ENCODE measurements at regions not wholly inside any gene's neighbourhood (a gene's known extent, or its start where the extent isn't known, plus 50 kb on each side); places are given as distances from the start of the nearest gene placed in this dataset.

DNA sequence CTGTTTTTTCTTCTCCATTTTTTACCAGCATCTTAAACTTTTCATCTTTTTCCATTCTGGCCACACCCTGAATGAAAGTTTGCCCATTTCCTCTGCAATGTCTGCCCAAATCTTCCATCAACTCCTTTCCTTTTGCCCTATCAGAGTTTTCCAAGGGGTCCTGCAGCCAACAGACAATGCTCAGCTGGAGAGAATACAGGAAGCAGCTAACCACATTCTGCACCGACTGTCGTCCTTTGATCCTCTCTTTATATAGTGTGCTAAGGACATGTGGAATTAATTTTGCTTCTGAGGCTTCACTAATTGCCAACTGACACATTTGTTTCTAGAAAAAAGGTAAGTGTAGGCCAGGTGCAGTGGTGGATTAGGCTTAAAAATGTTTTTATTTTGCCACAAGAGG is 50.5 kb upstream of the DLX2 start:
- Mint-ChIP-seq H3K4me1 (ENCODE audit: insufficient read depth, unreplicated experiment) (no peaks in the 10 kb centered on the region), H3K27ac (ENCODE audit: low read depth, unreplicated experiment) (no peak overlapping the region), H3K27me3 (ENCODE audit: insufficient read depth, unreplicated experiment) (peaks cover 42% of the 10 kb centered on the region), H3K36me3 (ENCODE audit: insufficient read depth, unreplicated experiment) (no peaks in the 10 kb centered on the region), H3K9me3 (ENCODE audit: unreplicated experiment) (peaks cover 9% of the 10 kb centered on the region), H3K4me3 (ENCODE audit: unreplicated experiment) (no peak overlapping the region)
- BruUV-seq (replicated peaks): no TSS peak
- ChIA-PET POLR2A (no interaction called here), CTCF (no interaction called here)
- TF ChIP-seq CTCF (IDR thresholded peaks at IDR 0.05; ENCODE audit: unreplicated experiment): no peak
- no peak for DNase-seq (ENCODE audit: unreplicated experiment)
- intact Hi-C loops (cut with micrococcal nuclease): no loop called here

DNA sequence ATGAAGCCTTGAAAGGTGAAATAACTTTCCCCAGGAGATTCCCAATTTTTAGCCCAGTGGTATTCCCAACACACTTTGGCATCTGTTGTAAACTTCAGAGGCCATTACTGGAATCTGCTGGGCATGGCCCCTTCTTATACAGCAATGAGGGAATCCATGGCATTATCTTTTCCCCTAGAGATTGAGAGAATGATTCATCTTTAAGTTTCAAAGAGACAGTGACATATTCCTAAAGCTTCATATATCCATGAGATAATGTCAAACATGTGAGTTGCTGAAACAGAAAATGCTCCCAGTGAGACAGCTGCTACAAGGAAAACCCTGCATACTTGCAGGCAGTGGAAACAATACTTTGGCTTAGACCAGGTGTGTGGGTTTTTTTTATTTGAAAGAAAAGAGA is 51.1 kb upstream of the DLX2 start:
- no peak overlapping the region for H3K4me3 Mint-ChIP-seq (ENCODE audit: unreplicated experiment)
- H3K36me3 Mint-ChIP-seq (ENCODE audit: insufficient read depth, unreplicated experiment): no peaks in the 10 kb centered on the region
- no peak for TF ChIP-seq CTCF (IDR thresholded peaks at IDR 0.05; ENCODE audit: unreplicated experiment)
- H3K4me1 Mint-ChIP-seq (ENCODE audit: insufficient read depth, unreplicated experiment): no peaks in the 10 kb centered on the region
- BruUV-seq (replicated peaks): no TSS peak
- no peak for DNase-seq (ENCODE audit: unreplicated experiment)
- CTCF ChIA-PET: no interaction called here
- POLR2A ChIA-PET: no interaction called here
- peaks cover 42% of the 10 kb centered on the region for H3K27me3 Mint-ChIP-seq (ENCODE audit: insufficient read depth, unreplicated experiment)
- intact Hi-C loops (cut with micrococcal nuclease): no loop called here
- H3K9me3 Mint-ChIP-seq (ENCODE audit: unreplicated experiment): peaks cover 9% of the 10 kb centered on the region
- H3K27ac Mint-ChIP-seq (ENCODE audit: low read depth, unreplicated experiment): no peak overlapping the region

DNA sequence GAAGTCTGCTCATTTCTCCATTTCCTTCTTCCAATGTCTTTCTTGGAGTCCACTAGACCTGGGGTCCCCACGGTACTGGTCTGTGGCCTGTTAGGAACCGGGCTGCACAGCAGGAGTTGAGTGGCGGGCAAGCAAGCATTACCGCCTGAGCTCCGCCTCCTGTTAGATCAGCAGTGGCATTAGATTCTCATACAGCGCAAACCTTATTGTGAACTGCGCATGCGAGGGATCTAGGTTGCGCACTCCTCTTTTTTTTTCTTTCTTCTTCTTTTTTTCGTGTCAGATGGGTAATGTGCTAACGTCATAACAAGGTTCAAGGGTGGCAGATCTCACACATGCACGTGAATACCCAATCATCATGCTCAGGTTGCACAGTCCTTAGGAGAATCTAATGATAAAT is 53.1 kb upstream of the DLX2 start:
- intact Hi-C loops (cut with micrococcal nuclease): no loop called here
- CTCF ChIA-PET: no interaction called here
- DNase-seq (ENCODE audit: unreplicated experiment): no peak
- POLR2A ChIA-PET: no interaction called here
- Mint-ChIP-seq H3K27ac (ENCODE audit: low read depth, unreplicated experiment) (no peak overlapping the region), H3K4me1 (ENCODE audit: insufficient read depth, unreplicated experiment) (no peaks in the 10 kb centered on the region), H3K36me3 (ENCODE audit: insufficient read depth, unreplicated experiment) (no peaks in the 10 kb centered on the region), H3K9me3 (ENCODE audit: unreplicated experiment) (peaks cover 9% of the 10 kb centered on the region), H3K27me3 (ENCODE audit: insufficient read depth, unreplicated experiment) (peaks cover 42% of the 10 kb centered on the region), H3K4me3 (ENCODE audit: unreplicated experiment) (no peak overlapping the region)
- no TSS peak for BruUV-seq (replicated peaks)
- TF ChIP-seq CTCF (IDR thresholded peaks at IDR 0.05; ENCODE audit: unreplicated experiment): no peak

DNA sequence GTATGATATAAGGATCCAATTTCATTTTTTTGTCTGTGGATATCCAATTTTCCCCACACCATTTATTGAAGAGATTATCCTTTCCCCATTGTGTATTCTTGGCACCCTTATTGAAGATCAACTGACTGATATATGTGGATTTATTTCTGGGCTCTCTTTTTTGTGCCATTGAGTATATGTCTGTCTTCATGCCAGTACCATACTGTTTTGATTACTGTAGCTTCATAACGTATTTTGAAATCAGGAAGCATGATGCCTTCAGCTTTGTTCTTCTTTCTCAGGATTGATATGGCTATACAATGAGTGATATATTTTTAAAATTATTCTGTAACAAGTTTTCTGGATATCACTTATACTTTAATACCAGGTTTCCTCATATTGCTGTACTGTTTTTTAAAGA is 58.1 kb upstream of the DLX2 start:
- no peaks in the 10 kb centered on the region for H3K9me3 Mint-ChIP-seq (ENCODE audit: unreplicated experiment)
- no peak for TF ChIP-seq CTCF (IDR thresholded peaks at IDR 0.05; ENCODE audit: unreplicated experiment)
- DNase-seq (ENCODE audit: unreplicated experiment): no peak
- H3K27ac Mint-ChIP-seq (ENCODE audit: low read depth, unreplicated experiment): no peak overlapping the region
- CTCF ChIA-PET: interaction anchor here (0.6 to 1.0 kb wide), 2 partner anchors 33 to 860 kb away, joined by 3 read pairs; no protein-coding TSS in a partner anchor
- intact Hi-C loops (cut with micrococcal nuclease): no loop called here
- peaks cover 22% of the 10 kb centered on the region for H3K27me3 Mint-ChIP-seq (ENCODE audit: insufficient read depth, unreplicated experiment)
- peaks cover 4% of the 10 kb centered on the region for H3K36me3 Mint-ChIP-seq (ENCODE audit: insufficient read depth, unreplicated experiment)
- H3K4me3 Mint-ChIP-seq (ENCODE audit: unreplicated experiment): no peak overlapping the region
- H3K4me1 Mint-ChIP-seq (ENCODE audit: insufficient read depth, unreplicated experiment): no peaks in the 10 kb centered on the region
- BruUV-seq (replicated peaks): no TSS peak
- POLR2A ChIA-PET: interaction anchor here (1.3 kb wide), 1 partner anchor 11 kb away, joined by 3 read pairs; no protein-coding TSS in a partner anchor

Data from MCF 10A (cell line).